H1 (cell line): ENCODE measurements at regions not wholly inside any gene's neighbourhood (a gene's known extent, or its start where the extent isn't known, plus 50 kb on each side); places are given as distances from the start of the nearest gene placed in this dataset.

ENCODE experiments used
- CTCF ChIA-PET: fragments of 300-600 bp; sonication (Branson Sonifier 250); formaldehyde crosslinking; loops from one replicate; lab custom pipeline; 2021; ENCODE audit not compliant: partially characterized antibody; lab: Charles Lee
- POLR2A ChIA-PET: fragments of 300-600 bp; sonication (Branson Sonifier 250); formaldehyde crosslinking; loops from one replicate; lab custom pipeline; 2021; ENCODE audit warnings: inconsistent platforms; ENCODE audit not compliant: partially characterized antibody; lab: Charles Lee
- DNase-seq, 2 experiments: peaks; one replicate each; pipeline versions ENCODE4 v3.0.0 to v3.0.0-alpha.2; 2010 to 2022; ENCODE audit warnings: low spot score in 2 of 2, low read depth in 1 of 2, mixed read lengths in 1 of 2
- FAIRE-seq: peaks from 2 replicates; lab custom pipeline; 2011; peaks lifted over from hg19 to GRCh38; lab: Jason Lieb, UNC
- H2AFZ ChIP-seq: 2 replicates; pipeline ENCODE4 v1.8.1; 2012; ENCODE audit warnings: low read length, inconsistent platforms
- H2AK5ac ChIP-seq: 2 replicates; pipeline ENCODE4 v1.6.1; 2013; ENCODE audit warnings: low read depth, low read length
- H2BK120ac ChIP-seq: replicated peaks from 2 replicates; pipeline ENCODE3; 2013; ENCODE audit warnings: low read depth, low read length, inconsistent platforms
- H2BK12ac ChIP-seq: 2 replicates; pipeline ENCODE4 v1.6.1; 2013; ENCODE audit warnings: low read depth, low read length
- H2BK15ac ChIP-seq: 2 replicates; pipeline ENCODE4 v1.6.1; 2013; ENCODE audit warnings: low read length
- H2BK20ac ChIP-seq: 2 replicates; pipeline ENCODE4 v1.6.1; 2013; ENCODE audit warnings: low read length
- H2BK5ac ChIP-seq: 2 replicates; pipeline ENCODE4 v1.6.1; 2013; ENCODE audit warnings: low read depth, low read length
- H3K14ac ChIP-seq: 2 replicates; pipeline ENCODE4 v1.6.1; 2013; ENCODE audit warnings: inconsistent platforms; ENCODE audit not compliant: insufficient read length
- H3K18ac ChIP-seq: 2 replicates; pipeline ENCODE4 v1.6.1; 2013; ENCODE audit warnings: low read length; ENCODE audit errors: extremely low read depth
- H3K23ac ChIP-seq: 2 replicates; pipeline ENCODE4 v1.6.1; 2013; ENCODE audit warnings: inconsistent platforms; ENCODE audit not compliant: insufficient read length
- H3K23me2 ChIP-seq: 2 replicates; pipeline ENCODE4 v1.6.1; 2013; ENCODE audit warnings: low read depth, low read length
- H3K27ac ChIP-seq: 2 replicates; pipeline ENCODE4 v1.6.1; 2011; ENCODE audit warnings: low read depth, low read length, inconsistent platforms
- H3K27me3 ChIP-seq, 4 experiments: replicated peaks in 1 of 4; 1 replicate in 1 of 4; 2 replicates in 3 of 4; pipeline versions ENCODE4 v1.6.1 to v1.8.1; 2011 to 2013; ENCODE audit warnings: low read length in 3 of 4, mild to moderate bottlenecking in 3 of 4, inconsistent platforms in 2 of 4, mixed read lengths in 2 of 4, moderate library complexity in 1 of 4; ENCODE audit not compliant: control insufficient read depth in 3 of 4, insufficient read depth in 3 of 4; ENCODE audit errors: extremely low read depth in 1 of 4
- H3K36me3 ChIP-seq, 4 experiments: 2 replicates each; pipeline versions ENCODE4 v1.6.1 to v1.8.1; 2011 to 2013; ENCODE audit warnings: mild to moderate bottlenecking in 4 of 4, low read length in 3 of 4, moderate library complexity in 2 of 4, control low read depth in 1 of 4, inconsistent platforms in 1 of 4; ENCODE audit not compliant: insufficient read depth in 4 of 4, control insufficient read depth in 2 of 4
- H3K4ac ChIP-seq: replicated peaks from 2 replicates; pipeline ENCODE3; 2013; ENCODE audit warnings: low read length, low read depth, mixed read lengths, inconsistent platforms; ENCODE audit not compliant: insufficient read length
- H3K4me1 ChIP-seq, 4 experiments: replicated peaks in 1 of 4; 1 replicate in 1 of 4; 2 replicates in 3 of 4; pipeline versions ENCODE4 v1.6.1 to v1.8.1; 2011 to 2013; ENCODE audit warnings: low read length in 3 of 4, inconsistent platforms in 2 of 4, mixed read lengths in 1 of 4; ENCODE audit not compliant: insufficient read depth in 4 of 4, control insufficient read depth in 3 of 4
- H3K4me2 ChIP-seq, 2 experiments: 2 replicates each; pipeline versions ENCODE4 v1.6.1 to v1.8.1; 2011 to 2013; ENCODE audit warnings: low read depth in 2 of 2, low read length in 2 of 2, control low read depth in 1 of 2, inconsistent platforms in 1 of 2, mild to moderate bottlenecking in 1 of 2; ENCODE audit not compliant: insufficient read depth in 1 of 2
- H3K4me3 ChIP-seq, 4 experiments: fragments of 200-600, 300-600 bp in 1 of 4; sonication (generic), shearing (Covaris generic), sonication (Bioruptor Twin) in 1 of 4; 2 replicates each; pipeline versions ENCODE4 v1.5.1 to v1.8.1; 2011 to 2016; ENCODE audit warnings: low read length in 4 of 4, low read depth in 3 of 4, control low read depth in 2 of 4, inconsistent platforms in 2 of 4, mild to moderate bottlenecking in 2 of 4, mixed read lengths in 1 of 4, moderate library complexity in 1 of 4; ENCODE audit not compliant: insufficient read depth in 2 of 4; ENCODE audit errors: extremely low read depth in 1 of 4
- H3K56ac ChIP-seq: replicated peaks from 2 replicates; pipeline ENCODE3; 2013; ENCODE audit warnings: low read depth, mild to moderate bottlenecking, mixed read lengths, low read length, inconsistent platforms; ENCODE audit not compliant: insufficient read length
- H3K79me1 ChIP-seq: 2 replicates; pipeline ENCODE4 v1.6.1; 2013; ENCODE audit warnings: low read depth, low read length, control low read depth
- H3K79me2 ChIP-seq, 2 experiments: 2 replicates each; pipeline versions ENCODE4 v1.6.1 to v1.8.1; 2012 to 2013; ENCODE audit warnings: low read length in 2 of 2, mild to moderate bottlenecking in 2 of 2, inconsistent platforms in 1 of 2; ENCODE audit not compliant: insufficient read depth in 2 of 2, control insufficient read depth in 1 of 2
- H3K9ac ChIP-seq, 4 experiments: replicated peaks in 1 of 4; 1 replicate in 1 of 4; 2 replicates in 3 of 4; pipeline versions ENCODE4 v1.6.1 to v1.8.1; 2011 to 2013; ENCODE audit warnings: low read depth in 3 of 4, low read length in 3 of 4, control low read depth in 2 of 4, mild to moderate bottlenecking in 2 of 4, moderate library complexity in 2 of 4, inconsistent platforms in 1 of 4; ENCODE audit errors: extremely low read depth in 1 of 4
- H3K9me3 ChIP-seq, 2 experiments: 2 replicates each; pipeline versions ENCODE4 v1.6.1 to v1.8.1; 2012 to 2013; ENCODE audit warnings: mild to moderate bottlenecking in 2 of 2, moderate library complexity in 2 of 2, control low read depth in 1 of 2, inconsistent platforms in 1 of 2, low read depth in 1 of 2, low read length in 1 of 2, mixed read lengths in 1 of 2; ENCODE audit not compliant: insufficient read depth in 2 of 2
- H4K20me1 ChIP-seq, 2 experiments: replicated peaks in 1 of 2; 2 replicates each; pipeline versions ENCODE3 to v1.8.1; 2011 to 2013; ENCODE audit warnings: inconsistent platforms in 2 of 2, low read length in 2 of 2, mild to moderate bottlenecking in 1 of 2; ENCODE audit not compliant: insufficient read depth in 2 of 2, control insufficient read depth in 1 of 2
- H4K5ac ChIP-seq: 2 replicates; pipeline ENCODE4 v1.6.1; 2013; ENCODE audit warnings: low read length, low read depth, mixed read lengths, inconsistent platforms; ENCODE audit not compliant: insufficient read length
- H4K8ac ChIP-seq: 2 replicates; pipeline ENCODE4 v1.8.0; 2013; ENCODE audit warnings: mild to moderate bottlenecking, moderate library complexity, low read length, inconsistent platforms; ENCODE audit not compliant: insufficient read depth; ENCODE audit errors: extremely low read depth
- H4K91ac ChIP-seq: replicated peaks from 2 replicates; pipeline ENCODE3; 2013; ENCODE audit warnings: low read length, mixed read lengths, inconsistent platforms; ENCODE audit not compliant: insufficient read length
- BACH1 ChIP-seq: IDR thresholded peaks from 2 replicates; pipeline ENCODE4 v1.6.1; 2012; ENCODE audit warnings: low read length, improper control_type of control experiment
- CHD1 ChIP-seq: IDR thresholded peaks from 2 replicates; pipeline ENCODE4 v1.6.1; 2012; ENCODE audit warnings: low read depth, low read length, improper control_type of control experiment
- CREB1 ChIP-seq: IDR thresholded peaks from 2 replicates; pipeline ENCODE4 v1.6.1; 2012; ENCODE audit warnings: inconsistent platforms
- CTBP2 ChIP-seq: IDR thresholded peaks from 2 replicates; pipeline ENCODE4 v1.7.0; 2011; ENCODE audit warnings: borderline replicate concordance, mild to moderate bottlenecking, moderate library complexity, mixed read lengths, low read length; ENCODE audit not compliant: insufficient read depth, insufficient read length
- JUN ChIP-seq: IDR thresholded peaks from 2 replicates; pipeline ENCODE4 v1.6.1; 2011; ENCODE audit warnings: low read depth, mild to moderate bottlenecking, improper control_type of control experiment, low read length
- KDM5A ChIP-seq: fragments of 200-600 bp; IDR thresholded peaks from 2 replicates; pipeline ENCODE4 v1.7.1; 2012; ENCODE audit warnings: mild to moderate bottlenecking, low read length, inconsistent platforms, mixed read lengths
- TCF12 ChIP-seq: IDR thresholded peaks from 2 replicates; pipeline ENCODE4 v1.6.1; 2011; ENCODE audit warnings: low read depth, mild to moderate bottlenecking, low read length
- WGBS, 2 experiments: shearing (Covaris generic) in 1 of 2; methylation state at CpG; one replicate each; pipeline versions ENCODE4 v1.1.6 to v1.1.7; 2013 to 2015; ENCODE audit warnings: low lambda C conversion rate in 2 of 2, mixed read lengths in 2 of 2, inconsistent platforms in 1 of 2, low coverage in 1 of 2, missing lambda C conversion rate in 1 of 2; ENCODE audit not compliant: insufficient replicate concordance in 2 of 2, insufficient coverage in 1 of 2, insufficient read length in 1 of 2; ENCODE audit errors: extremely low coverage in 1 of 2, missing lambda C conversion rate in 1 of 2; 5-methylcytosine and 5-hydroxymethylcytosine counted together
- TF ChIP-seq, protein P1 (sequence below), 3 experiments: IDR thresholded peaks; 1 replicate in 2 of 3; 2 replicates in 1 of 3; pipeline versions ENCODE4 v1.5.1 to v1.6.1; 2011; ENCODE audit warnings: low read length in 3 of 3, mild to moderate bottlenecking in 3 of 3, inconsistent platforms in 2 of 3, low read depth in 1 of 3, moderate library complexity in 1 of 3; ENCODE audit not compliant: insufficient read depth in 1 of 3; ENCODE audit errors: control extremely low read depth in 1 of 3

DNA sequence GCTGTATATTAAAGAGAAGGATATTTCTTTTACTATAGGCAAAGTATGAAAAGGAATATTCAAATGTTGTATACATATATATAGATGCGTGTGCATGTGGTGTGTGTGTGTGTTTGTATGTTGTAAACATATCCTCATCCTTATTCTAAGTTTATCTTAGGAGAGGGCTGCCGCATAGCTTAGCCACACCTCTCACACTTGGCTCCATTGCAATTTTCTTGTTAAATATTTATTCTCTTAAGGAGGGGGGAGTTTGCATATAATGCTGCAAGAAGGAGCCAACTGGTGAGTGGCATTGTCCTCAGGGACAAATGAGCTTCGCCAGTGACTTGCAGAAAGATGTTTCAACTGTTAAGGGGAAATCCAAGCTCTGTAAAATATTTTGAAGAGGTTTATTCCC is 360.1 kb upstream of the RND3 start:
- ChIA-PET POLR2A (no interaction called here), CTCF (interaction anchor here (0.7 to 0.8 kb wide), 2 partner anchors 24 to 199 kb away, joined by 3 to 4 read pairs; no protein-coding TSS in a partner anchor)
- Histone ChIP-seq H3K36me3 (no peaks in the 10 kb centered on the region), H2BK12ac (no peak overlapping the region), H4K5ac (no peak overlapping the region), H2AK5ac (no peak overlapping the region), H3K4me2 (no peak overlapping the region), H3K23me2 (no peaks in the 10 kb centered on the region), H3K56ac (no peak overlapping the region), H2BK15ac (no peak overlapping the region), H3K18ac (no peak overlapping the region), H4K8ac (no peak overlapping the region), H3K4me1 (peaks cover 0 to 10% (median 3%) of the 10 kb centered on the region in 4 experiments; a peak in 2 of 7 replicates), H4K91ac (no peak overlapping the region), H3K79me2 (no peaks in the 10 kb centered on the region), H2BK120ac (no peak overlapping the region), H3K9me3 (peaks cover 0 to 5% of the 10 kb centered on the region in 2 experiments; a peak in 2 of 4 replicates), H3K27ac (no peak overlapping the region), H3K27me3 (no peaks in the 10 kb centered on the region), H3K23ac (no peak overlapping the region), H3K4ac (no peak overlapping the region), H4K20me1 (no peaks in the 10 kb centered on the region), H2BK5ac (no peak overlapping the region), H3K4me3 (no peak overlapping the region), H2AFZ (no peak overlapping the region), H3K9ac (no peak overlapping the region), H3K14ac (no peak overlapping the region), H3K79me1 (no peaks in the 10 kb centered on the region), H2BK20ac (no peak overlapping the region)
- TF ChIP-seq KDM5A (no peak), TCF12 (no peak), CHD1 (no peak), BACH1 (no peak), CTBP2 (no peak), JUN (no peak), CREB1 (no peak)
- TF ChIP-seq, protein P1, sequence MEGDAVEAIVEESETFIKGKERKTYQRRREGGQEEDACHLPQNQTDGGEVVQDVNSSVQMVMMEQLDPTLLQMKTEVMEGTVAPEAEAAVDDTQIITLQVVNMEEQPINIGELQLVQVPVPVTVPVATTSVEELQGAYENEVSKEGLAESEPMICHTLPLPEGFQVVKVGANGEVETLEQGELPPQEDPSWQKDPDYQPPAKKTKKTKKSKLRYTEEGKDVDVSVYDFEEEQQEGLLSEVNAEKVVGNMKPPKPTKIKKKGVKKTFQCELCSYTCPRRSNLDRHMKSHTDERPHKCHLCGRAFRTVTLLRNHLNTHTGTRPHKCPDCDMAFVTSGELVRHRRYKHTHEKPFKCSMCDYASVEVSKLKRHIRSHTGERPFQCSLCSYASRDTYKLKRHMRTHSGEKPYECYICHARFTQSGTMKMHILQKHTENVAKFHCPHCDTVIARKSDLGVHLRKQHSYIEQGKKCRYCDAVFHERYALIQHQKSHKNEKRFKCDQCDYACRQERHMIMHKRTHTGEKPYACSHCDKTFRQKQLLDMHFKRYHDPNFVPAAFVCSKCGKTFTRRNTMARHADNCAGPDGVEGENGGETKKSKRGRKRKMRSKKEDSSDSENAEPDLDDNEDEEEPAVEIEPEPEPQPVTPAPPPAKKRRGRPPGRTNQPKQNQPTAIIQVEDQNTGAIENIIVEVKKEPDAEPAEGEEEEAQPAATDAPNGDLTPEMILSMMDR (IDR thresholded peaks at IDR 0.05; ENCODE audit: control extremely low read depth in 1 of 3, insufficient read depth in 1 of 3, low read depth in 1 of 3, low read length in 3 of 3): no peak
- DNase-seq (no peak), FAIRE-seq (no peak)
- 75% methylated on average over 3 of the region's 3 CpGs; no CpG with 5 or more reads in 1 of the 2 experiments for WGBS, 2 experiments
